H1 (cell line): ENCODE measurements at regions not wholly inside any gene's neighbourhood (a gene's known extent, or its start where the extent isn't known, plus 50 kb on each side); places are given as distances from the start of the nearest gene placed in this dataset.

ENCODE experiments used
- CTCF ChIA-PET: fragments of 300-600 bp; sonication (Branson Sonifier 250); formaldehyde crosslinking; loops from one replicate; lab custom pipeline; 2021; ENCODE audit not compliant: partially characterized antibody; lab: Charles Lee
- POLR2A ChIA-PET: fragments of 300-600 bp; sonication (Branson Sonifier 250); formaldehyde crosslinking; loops from one replicate; lab custom pipeline; 2021; ENCODE audit warnings: inconsistent platforms; ENCODE audit not compliant: partially characterized antibody; lab: Charles Lee
- DNase-seq, 2 experiments: peaks; one replicate each; pipeline versions ENCODE4 v3.0.0 to v3.0.0-alpha.2; 2010 to 2022; ENCODE audit warnings: low spot score in 2 of 2, low read depth in 1 of 2, mixed read lengths in 1 of 2
- FAIRE-seq: peaks from 2 replicates; lab custom pipeline; 2011; peaks lifted over from hg19 to GRCh38; lab: Jason Lieb, UNC
- H2AFZ ChIP-seq: 2 replicates; pipeline ENCODE4 v1.8.1; 2012; ENCODE audit warnings: low read length, inconsistent platforms
- H2AK5ac ChIP-seq: 2 replicates; pipeline ENCODE4 v1.6.1; 2013; ENCODE audit warnings: low read depth, low read length
- H2BK120ac ChIP-seq: replicated peaks from 2 replicates; pipeline ENCODE3; 2013; ENCODE audit warnings: low read depth, low read length, inconsistent platforms
- H2BK12ac ChIP-seq: 2 replicates; pipeline ENCODE4 v1.6.1; 2013; ENCODE audit warnings: low read depth, low read length
- H2BK15ac ChIP-seq: 2 replicates; pipeline ENCODE4 v1.6.1; 2013; ENCODE audit warnings: low read length
- H2BK20ac ChIP-seq: 2 replicates; pipeline ENCODE4 v1.6.1; 2013; ENCODE audit warnings: low read length
- H2BK5ac ChIP-seq: 2 replicates; pipeline ENCODE4 v1.6.1; 2013; ENCODE audit warnings: low read depth, low read length
- H3K14ac ChIP-seq: 2 replicates; pipeline ENCODE4 v1.6.1; 2013; ENCODE audit warnings: inconsistent platforms; ENCODE audit not compliant: insufficient read length
- H3K18ac ChIP-seq: 2 replicates; pipeline ENCODE4 v1.6.1; 2013; ENCODE audit warnings: low read length; ENCODE audit errors: extremely low read depth
- H3K23ac ChIP-seq: 2 replicates; pipeline ENCODE4 v1.6.1; 2013; ENCODE audit warnings: inconsistent platforms; ENCODE audit not compliant: insufficient read length
- H3K23me2 ChIP-seq: 2 replicates; pipeline ENCODE4 v1.6.1; 2013; ENCODE audit warnings: low read depth, low read length
- H3K27ac ChIP-seq: 2 replicates; pipeline ENCODE4 v1.6.1; 2011; ENCODE audit warnings: low read depth, low read length, inconsistent platforms
- H3K27me3 ChIP-seq, 4 experiments: replicated peaks in 1 of 4; 1 replicate in 1 of 4; 2 replicates in 3 of 4; pipeline versions ENCODE4 v1.6.1 to v1.8.1; 2011 to 2013; ENCODE audit warnings: low read length in 3 of 4, mild to moderate bottlenecking in 3 of 4, inconsistent platforms in 2 of 4, mixed read lengths in 2 of 4, moderate library complexity in 1 of 4; ENCODE audit not compliant: control insufficient read depth in 3 of 4, insufficient read depth in 3 of 4; ENCODE audit errors: extremely low read depth in 1 of 4
- H3K36me3 ChIP-seq, 4 experiments: 2 replicates each; pipeline versions ENCODE4 v1.6.1 to v1.8.1; 2011 to 2013; ENCODE audit warnings: mild to moderate bottlenecking in 4 of 4, low read length in 3 of 4, moderate library complexity in 2 of 4, control low read depth in 1 of 4, inconsistent platforms in 1 of 4; ENCODE audit not compliant: insufficient read depth in 4 of 4, control insufficient read depth in 2 of 4
- H3K4ac ChIP-seq: replicated peaks from 2 replicates; pipeline ENCODE3; 2013; ENCODE audit warnings: low read length, low read depth, mixed read lengths, inconsistent platforms; ENCODE audit not compliant: insufficient read length
- H3K4me1 ChIP-seq, 4 experiments: replicated peaks in 1 of 4; 1 replicate in 1 of 4; 2 replicates in 3 of 4; pipeline versions ENCODE4 v1.6.1 to v1.8.1; 2011 to 2013; ENCODE audit warnings: low read length in 3 of 4, inconsistent platforms in 2 of 4, mixed read lengths in 1 of 4; ENCODE audit not compliant: insufficient read depth in 4 of 4, control insufficient read depth in 3 of 4
- H3K4me2 ChIP-seq, 2 experiments: 2 replicates each; pipeline versions ENCODE4 v1.6.1 to v1.8.1; 2011 to 2013; ENCODE audit warnings: low read depth in 2 of 2, low read length in 2 of 2, control low read depth in 1 of 2, inconsistent platforms in 1 of 2, mild to moderate bottlenecking in 1 of 2; ENCODE audit not compliant: insufficient read depth in 1 of 2
- H3K4me3 ChIP-seq, 4 experiments: fragments of 200-600, 300-600 bp in 1 of 4; sonication (generic), shearing (Covaris generic), sonication (Bioruptor Twin) in 1 of 4; 2 replicates each; pipeline versions ENCODE4 v1.5.1 to v1.8.1; 2011 to 2016; ENCODE audit warnings: low read length in 4 of 4, low read depth in 3 of 4, control low read depth in 2 of 4, inconsistent platforms in 2 of 4, mild to moderate bottlenecking in 2 of 4, mixed read lengths in 1 of 4, moderate library complexity in 1 of 4; ENCODE audit not compliant: insufficient read depth in 2 of 4; ENCODE audit errors: extremely low read depth in 1 of 4
- H3K56ac ChIP-seq: replicated peaks from 2 replicates; pipeline ENCODE3; 2013; ENCODE audit warnings: low read depth, mild to moderate bottlenecking, mixed read lengths, low read length, inconsistent platforms; ENCODE audit not compliant: insufficient read length
- H3K79me1 ChIP-seq: 2 replicates; pipeline ENCODE4 v1.6.1; 2013; ENCODE audit warnings: low read depth, low read length, control low read depth
- H3K79me2 ChIP-seq, 2 experiments: 2 replicates each; pipeline versions ENCODE4 v1.6.1 to v1.8.1; 2012 to 2013; ENCODE audit warnings: low read length in 2 of 2, mild to moderate bottlenecking in 2 of 2, inconsistent platforms in 1 of 2; ENCODE audit not compliant: insufficient read depth in 2 of 2, control insufficient read depth in 1 of 2
- H3K9ac ChIP-seq, 4 experiments: replicated peaks in 1 of 4; 1 replicate in 1 of 4; 2 replicates in 3 of 4; pipeline versions ENCODE4 v1.6.1 to v1.8.1; 2011 to 2013; ENCODE audit warnings: low read depth in 3 of 4, low read length in 3 of 4, control low read depth in 2 of 4, mild to moderate bottlenecking in 2 of 4, moderate library complexity in 2 of 4, inconsistent platforms in 1 of 4; ENCODE audit errors: extremely low read depth in 1 of 4
- H3K9me3 ChIP-seq, 2 experiments: 2 replicates each; pipeline versions ENCODE4 v1.6.1 to v1.8.1; 2012 to 2013; ENCODE audit warnings: mild to moderate bottlenecking in 2 of 2, moderate library complexity in 2 of 2, control low read depth in 1 of 2, inconsistent platforms in 1 of 2, low read depth in 1 of 2, low read length in 1 of 2, mixed read lengths in 1 of 2; ENCODE audit not compliant: insufficient read depth in 2 of 2
- H4K20me1 ChIP-seq, 2 experiments: replicated peaks in 1 of 2; 2 replicates each; pipeline versions ENCODE3 to v1.8.1; 2011 to 2013; ENCODE audit warnings: inconsistent platforms in 2 of 2, low read length in 2 of 2, mild to moderate bottlenecking in 1 of 2; ENCODE audit not compliant: insufficient read depth in 2 of 2, control insufficient read depth in 1 of 2
- H4K5ac ChIP-seq: 2 replicates; pipeline ENCODE4 v1.6.1; 2013; ENCODE audit warnings: low read length, low read depth, mixed read lengths, inconsistent platforms; ENCODE audit not compliant: insufficient read length
- H4K8ac ChIP-seq: 2 replicates; pipeline ENCODE4 v1.8.0; 2013; ENCODE audit warnings: mild to moderate bottlenecking, moderate library complexity, low read length, inconsistent platforms; ENCODE audit not compliant: insufficient read depth; ENCODE audit errors: extremely low read depth
- H4K91ac ChIP-seq: replicated peaks from 2 replicates; pipeline ENCODE3; 2013; ENCODE audit warnings: low read length, mixed read lengths, inconsistent platforms; ENCODE audit not compliant: insufficient read length
- BACH1 ChIP-seq: IDR thresholded peaks from 2 replicates; pipeline ENCODE4 v1.6.1; 2012; ENCODE audit warnings: low read length, improper control_type of control experiment
- CREB1 ChIP-seq: IDR thresholded peaks from 2 replicates; pipeline ENCODE4 v1.6.1; 2012; ENCODE audit warnings: inconsistent platforms
- CTBP2 ChIP-seq: IDR thresholded peaks from 2 replicates; pipeline ENCODE4 v1.7.0; 2011; ENCODE audit warnings: borderline replicate concordance, mild to moderate bottlenecking, moderate library complexity, mixed read lengths, low read length; ENCODE audit not compliant: insufficient read depth, insufficient read length
- WGBS, 2 experiments: shearing (Covaris generic) in 1 of 2; methylation state at CpG; one replicate each; pipeline versions ENCODE4 v1.1.6 to v1.1.7; 2013 to 2015; ENCODE audit warnings: low lambda C conversion rate in 2 of 2, mixed read lengths in 2 of 2, inconsistent platforms in 1 of 2, low coverage in 1 of 2, missing lambda C conversion rate in 1 of 2; ENCODE audit not compliant: insufficient replicate concordance in 2 of 2, insufficient coverage in 1 of 2, insufficient read length in 1 of 2; ENCODE audit errors: extremely low coverage in 1 of 2, missing lambda C conversion rate in 1 of 2; 5-methylcytosine and 5-hydroxymethylcytosine counted together

GRCh38 chr11:76269661-76270261 lies 63.5 kb upstream of the WNT11 start:
- Histone ChIP-seq H3K23ac (no peak overlapping the region), H3K27me3 (no peaks in the 10 kb centered on the region; a peak in 1 of 7 replicates), H3K27ac (no peak overlapping the region), H3K14ac (no peak overlapping the region), H3K4me2 (no peak overlapping the region), H3K9ac (no peak overlapping the region), H3K4ac (no peak overlapping the region), H2BK15ac (no peak overlapping the region), H3K4me3 (no peak overlapping the region), H2AK5ac (no peak overlapping the region), H2BK5ac (no peak overlapping the region), H3K79me1 (no peaks in the 10 kb centered on the region), H3K79me2 (no peaks in the 10 kb centered on the region), H2BK20ac (no peak overlapping the region), H3K18ac (no peak overlapping the region), H3K23me2 (peaks cover 6% of the 10 kb centered on the region; the same call in 1 of the 2 replicates), H4K20me1 (no peaks in the 10 kb centered on the region), H2BK12ac (no peak overlapping the region), H3K36me3 (no peaks in the 10 kb centered on the region), H4K5ac (no peak overlapping the region), H2BK120ac (no peak overlapping the region), H2AFZ (no peak overlapping the region), H4K8ac (no peak overlapping the region; the same call in 1 of the 2 replicates), H3K9me3 (peaks cover 0 to 5% of the 10 kb centered on the region in 2 experiments; a peak in 2 of 4 replicates), H3K56ac (no peak overlapping the region), H3K4me1 (no peaks in the 10 kb centered on the region), H4K91ac (no peak overlapping the region)
- ChIA-PET CTCF (interaction anchor here (0.8 to 3.4 kb wide), 14 partner anchors 7 to 150 kb away, joined by 3 to 18 read pairs (median 4); no protein-coding TSS in a partner anchor), POLR2A (interaction anchor here (0.7 to 1.4 kb wide), 4 partner anchors 15 to 35 kb away, joined by 3 to 4 read pairs (median 3); no protein-coding TSS in a partner anchor)
- FAIRE-seq (no peak), DNase-seq (no peak)
- 88% methylated on average over 10 of the region's 13 CpGs; no CpG with 5 or more reads in 1 of the 2 experiments for WGBS, 2 experiments
- TF ChIP-seq CREB1 (no peak), CTBP2 (no peak), BACH1 (no peak)
